Smooth muscle cell (in vitro differentiated cells): ENCODE measurements at regions not wholly inside any gene's neighbourhood (a gene's known extent, or its start where the extent isn't known, plus 50 kb on each side); places are given as distances from the start of the nearest gene placed in this dataset.
"Not testable (repeated sequence)": the region's sequence is repeated elsewhere in the genome, so short reads cannot be mapped to it uniquely, and the experiment has no call there.

ENCODE experiments used
- DNase-seq: peaks from one replicate; lab custom pipeline; 2025; ENCODE audit not compliant: unreplicated experiment; lab: John Stamatoyannopoulos, UW
- H2AFZ ChIP-seq: fragments of 200-600 bp; sonication (generic); 2 replicates; pipeline ENCODE4 v1.6.0; 2016; ENCODE audit warnings: antibody characterized with exemption, low read depth, mild to moderate bottlenecking
- H3F3A ChIP-seq: fragments of 200-600 bp; sonication (generic); 2 replicates; pipeline ENCODE4 v1.6.0; 2017; ENCODE audit warnings: antibody characterized with exemption, low read depth
- H3K27ac ChIP-seq: fragments of 200-600 bp; sonication (generic); 2 replicates; pipeline ENCODE4 v1.5.1; 2016; ENCODE audit warnings: low read depth, mild to moderate bottlenecking
- H3K27me3 ChIP-seq: fragments of 200-600 bp; sonication (generic); 2 replicates; pipeline ENCODE4 v1.6.1; 2016; ENCODE audit warnings: low read depth, mild to moderate bottlenecking
- H3K36me3 ChIP-seq: fragments of 200-600 bp; sonication (generic); 2 replicates; pipeline ENCODE4 v1.5.1; 2016; ENCODE audit warnings: low read depth
- H3K4me1 ChIP-seq: fragments of 200-600 bp; sonication (generic); 2 replicates; pipeline ENCODE4 v1.5.1; 2016; ENCODE audit warnings: low read depth
- H3K4me2 ChIP-seq: fragments of 200-600 bp; sonication (generic); 2 replicates; pipeline ENCODE4 v1.6.0; 2016; ENCODE audit warnings: mild to moderate bottlenecking
- H3K4me3 ChIP-seq: fragments of 200-600 bp; sonication (generic); 2 replicates; pipeline ENCODE4 v1.5.1; 2016; ENCODE audit warnings: mild to moderate bottlenecking
- H3K79me2 ChIP-seq: fragments of 200-600 bp; sonication (generic); 2 replicates; pipeline ENCODE4 v1.6.0; 2016; ENCODE audit warnings: low read depth, mild to moderate bottlenecking
- H3K9ac ChIP-seq: fragments of 200-600 bp; sonication (generic); 2 replicates; pipeline ENCODE4 v1.6.0; 2016; ENCODE audit warnings: low read depth
- H3K9me3 ChIP-seq: fragments of 200-600 bp; sonication (generic); replicated peaks from 2 replicates; pipeline ENCODE4 v1.5.1; 2016; ENCODE audit warnings: low read depth
- H4K20me1 ChIP-seq: fragments of 200-600 bp; sonication (generic); 2 replicates; pipeline ENCODE4 v1.6.0; 2016; ENCODE audit warnings: low read depth
- CTCF ChIP-seq: fragments of 200-600 bp; sonication (generic); IDR thresholded peaks from 2 replicates; pipeline ENCODE4 v1.5.1; 2017; ENCODE audit warnings: borderline replicate concordance, mild to moderate bottlenecking, antibody characterized with exemption; ENCODE audit not compliant: insufficient read depth, poor library complexity, severe bottlenecking
- WGBS: methylation state at CpG from one replicate; pipeline ENCODE4 v1.1.7; 2016; ENCODE audit warnings: low lambda C conversion rate; 5-methylcytosine and 5-hydroxymethylcytosine counted together

- H2AFZ ChIP-seq = no peak overlapping the region
- no peaks in the 10 kb centered on the region for H3F3A ChIP-seq
- no peaks in the 10 kb centered on the region for H4K20me1 ChIP-seq
- no peak overlapping the region for H3K4me2 ChIP-seq
- H3K4me3 ChIP-seq = no peak overlapping the region
- no peaks in the 10 kb centered on the region for H3K9me3 ChIP-seq
- H3K27me3 ChIP-seq = no peaks in the 10 kb centered on the region
- no peak overlapping the region for H3K27ac ChIP-seq
- no peak for DNase-seq
- no peak for TF ChIP-seq CTCF
- H3K4me1 ChIP-seq = no peaks in the 10 kb centered on the region
- no peaks in the 10 kb centered on the region for H3K79me2 ChIP-seq
- 95% methylated on average over 1 of the region's 1 CpG for WGBS
- no peaks in the 10 kb centered on the region for H3K36me3 ChIP-seq
- no peak overlapping the region for H3K9ac ChIP-seq
These were observed 72.6 kb upstream of the RHOBTB1 start for GRCh38 chr10:61016630-61017029.

GRCh38 chr10:61016007-61016406 is 72.0 kb upstream of the RHOBTB1 start:
- Histone ChIP-seq H3K4me2 (no peak overlapping the region), H3K27ac (no peak overlapping the region), H3K79me2 (no peaks in the 10 kb centered on the region), H2AFZ (no peak overlapping the region), H3K27me3 (no peaks in the 10 kb centered on the region), H3K36me3 (no peaks in the 10 kb centered on the region), H3K4me1 (no peaks in the 10 kb centered on the region), H3K9me3 (no peaks in the 10 kb centered on the region), H3K4me3 (no peak overlapping the region), H4K20me1 (no peaks in the 10 kb centered on the region), H3F3A (no peaks in the 10 kb centered on the region), H3K9ac (no peak overlapping the region)
- TF ChIP-seq CTCF = no peak
- 92% methylated on average over 2 of the region's 2 CpGs for WGBS
- DNase-seq = no peak

- DNase-seq = no peak
- Histone ChIP-seq H3F3A (no peaks in the 10 kb centered on the region), H3K36me3 (no peaks in the 10 kb centered on the region), H4K20me1 (no peaks in the 10 kb centered on the region), H3K4me3 (no peak overlapping the region), H3K27ac (no peak overlapping the region), H2AFZ (no peak overlapping the region), H3K9me3 (no peaks in the 10 kb centered on the region), H3K4me1 (no peaks in the 10 kb centered on the region), H3K9ac (no peak overlapping the region), H3K79me2 (no peaks in the 10 kb centered on the region), H3K4me2 (no peak overlapping the region), H3K27me3 (no peaks in the 10 kb centered on the region)
- no peak for TF ChIP-seq CTCF
- 82% methylated on average over 1 of the region's 1 CpG for WGBS
These were observed 66.9 kb upstream of the RHOBTB1 start for GRCh38 chr10:61010863-61011262.

GRCh38 chr10:61003069-61003468 is 59.1 kb upstream of the RHOBTB1 start:
- H3K9me3 ChIP-seq, H3K4me3 ChIP-seq, H3K79me2 ChIP-seq, DNase-seq, H2AFZ ChIP-seq, H3K4me1 ChIP-seq, H4K20me1 ChIP-seq, H3K36me3 ChIP-seq, H3K4me2 ChIP-seq, H3K27me3 ChIP-seq, H3K9ac ChIP-seq, H3K27ac ChIP-seq: not testable (repeated sequence)
- WGBS = 100% methylated on average over 3 of the region's 3 CpGs
- H3F3A ChIP-seq = peaks cover 19% of the 10 kb centered on the region
